NCI-H2171 (cell line): ENCODE measurements at regions not wholly inside any gene's neighbourhood (a gene's known extent, or its start where the extent isn't known, plus 50 kb on each side); places are given as distances from the start of the nearest gene placed in this dataset.
"Not testable (repeated sequence)": the region's sequence is repeated elsewhere in the genome, so short reads cannot be mapped to it uniquely, and the experiment has no call there.

Experiments used
- DNase-seq: peaks from one replicate; lab custom pipeline; 2025; lab: John Stamatoyannopoulos, UW

- DNase-seq, result no peak
Observed at GRCh38 chrX:63581906-63582305, 203.1 kb downstream of the ARHGEF9 start.

- DNase-seq, result no peak
Observed at GRCh38 chrX:63581398-63581797, 203.6 kb downstream of the ARHGEF9 start.

GRCh38 chrX:63576533-63576932 is 208.5 kb downstream of the ARHGEF9 start:
- no peak for DNase-seq

- not testable (repeated sequence) for DNase-seq
Observed at GRCh38 chrX:63575700-63576099, 209.3 kb downstream of the ARHGEF9 start.

- no peak for DNase-seq
Observed at GRCh38 chrX:63566856-63567255, 215.7 kb upstream of the SPIN4 start.

GRCh38 chrX:63561425-63561824 is 210.3 kb upstream of the SPIN4 start:
- no peak for DNase-seq

GRCh38 chrX:63560601-63561218 is 209.6 kb upstream of the SPIN4 start:
- DNase-seq, result peak; percentile 66

GRCh38 chrX:63551856-63552255 is 200.7 kb upstream of the SPIN4 start:
- no peak for DNase-seq

GRCh38 chrX:63530654-63531053 is 179.5 kb upstream of the SPIN4 start:
- DNase-seq, result no peak

- DNase-seq, result no peak
Observed at GRCh38 chrX:63529961-63530360, 178.8 kb upstream of the SPIN4 start.

- no peak for DNase-seq
Observed at GRCh38 chrX:63526863-63527262, 175.7 kb upstream of the SPIN4 start.

- DNase-seq, result no peak
Observed at GRCh38 chrX:63525491-63525890, 174.4 kb upstream of the SPIN4 start.

- not testable (repeated sequence) for DNase-seq
Observed at GRCh38 chrX:63519368-63519767, 168.2 kb upstream of the SPIN4 start.

GRCh38 chrX:63514569-63515080 is 163.5 kb upstream of the SPIN4 start:
- DNase-seq, result no peak

GRCh38 chrX:63513825-63514568 is 162.9 kb upstream of the SPIN4 start:
- no peak for DNase-seq

GRCh38 chrX:63511361-63511760 is 160.2 kb upstream of the SPIN4 start:
- DNase-seq, result no peak

GRCh38 chrX:63508668-63509067 is 157.5 kb upstream of the SPIN4 start:
- DNase-seq, result no peak

GRCh38 chrX:63506320-63506719 is 155.2 kb upstream of the SPIN4 start:
- DNase-seq, result no peak

GRCh38 chrX:63503541-63503940 is 152.4 kb upstream of the SPIN4 start:
- DNase-seq, result no peak

- no peak for DNase-seq
Observed at GRCh38 chrX:63488546-63489373, 137.6 kb upstream of the SPIN4 start.

GRCh38 chrX:63475200-63475599 is 124.1 kb upstream of the SPIN4 start:
- DNase-seq, result no peak

GRCh38 chrX:63471004-63471403 is 119.9 kb upstream of the SPIN4 start:
- DNase-seq, result no peak

GRCh38 chrX:63470506-63470905 is 119.4 kb upstream of the SPIN4 start:
- DNase-seq, result no peak
